Neuron (in vitro differentiated cells): ENCODE measurements at regions not wholly inside any gene's neighbourhood (a gene's known extent, or its start where the extent isn't known, plus 50 kb on each side); places are given as distances from the start of the nearest gene placed in this dataset.

ENCODE experiments used
- H2AFZ ChIP-seq: one replicate; pipeline ENCODE4 v1.6.1; 2013; ENCODE audit warnings: low read depth, mild to moderate bottlenecking, inconsistent platforms, low read length, moderate library complexity
- H3K27me3 ChIP-seq: one replicate; pipeline ENCODE4 v1.6.1; 2013; ENCODE audit warnings: low read length; ENCODE audit not compliant: insufficient read depth
- H3K36me3 ChIP-seq: one replicate; pipeline ENCODE4 v1.6.1; 2013; ENCODE audit warnings: low read length; ENCODE audit not compliant: insufficient read depth
- H3K4me1 ChIP-seq: one replicate; pipeline ENCODE4 v1.6.1; 2013; ENCODE audit warnings: low read length; ENCODE audit not compliant: insufficient read depth
- H3K4me3 ChIP-seq: 2 replicates; pipeline ENCODE4 v1.5.1; 2013; ENCODE audit warnings: mild to moderate bottlenecking, low read length, moderate library complexity
- H3K9me3 ChIP-seq: one replicate; pipeline ENCODE4 v1.6.1; 2013; ENCODE audit warnings: low read length

- H3K36me3 ChIP-seq, result no peaks in the 10 kb centered on the region
- no peaks in the 10 kb centered on the region for H3K9me3 ChIP-seq
- H2AFZ ChIP-seq, result no peak overlapping the region
- no peaks in the 10 kb centered on the region for H3K27me3 ChIP-seq
- no peak overlapping the region for H3K4me3 ChIP-seq
- H3K4me1 ChIP-seq, result no peaks in the 10 kb centered on the region
Measured at GRCh38 chr7:85566095-85566794, 379.4 kb upstream of the SEMA3D start.

GRCh38 chr7:85565276-85565675 is 378.4 kb upstream of the SEMA3D start:
- H3K27me3 ChIP-seq, result no peaks in the 10 kb centered on the region
- H2AFZ ChIP-seq, result no peak overlapping the region
- H3K4me1 ChIP-seq, result no peaks in the 10 kb centered on the region
- no peaks in the 10 kb centered on the region for H3K9me3 ChIP-seq
- H3K4me3 ChIP-seq, result no peak overlapping the region
- H3K36me3 ChIP-seq, result no peaks in the 10 kb centered on the region

- Histone ChIP-seq H3K27me3 (no peaks in the 10 kb centered on the region), H3K4me1 (no peaks in the 10 kb centered on the region), H3K9me3 (no peaks in the 10 kb centered on the region), H3K36me3 (no peaks in the 10 kb centered on the region), H3K4me3 (no peak overlapping the region), H2AFZ (no peak overlapping the region)
Measured at GRCh38 chr7:85564861-85565260, 378.0 kb upstream of the SEMA3D start.

GRCh38 chr7:85561706-85562105 is 374.9 kb upstream of the SEMA3D start:
- no peaks in the 10 kb centered on the region for H3K9me3 ChIP-seq
- no peaks in the 10 kb centered on the region for H3K27me3 ChIP-seq
- H3K4me3 ChIP-seq, result no peak overlapping the region
- H3K36me3 ChIP-seq, result no peaks in the 10 kb centered on the region
- no peaks in the 10 kb centered on the region for H3K4me1 ChIP-seq
- no peak overlapping the region for H2AFZ ChIP-seq

- H3K27me3 ChIP-seq, result no peaks in the 10 kb centered on the region
- H3K4me3 ChIP-seq, result no peak overlapping the region
- no peaks in the 10 kb centered on the region for H3K36me3 ChIP-seq
- H3K9me3 ChIP-seq, result no peaks in the 10 kb centered on the region
- H2AFZ ChIP-seq, result no peak overlapping the region
- H3K4me1 ChIP-seq, result peaks cover 3% of the 10 kb centered on the region
Measured at GRCh38 chr7:85554236-85555178, 367.7 kb upstream of the SEMA3D start.

- Histone ChIP-seq H3K9me3 (no peaks in the 10 kb centered on the region), H3K4me3 (no peak overlapping the region), H2AFZ (no peak overlapping the region), H3K27me3 (no peaks in the 10 kb centered on the region), H3K4me1 (no peaks in the 10 kb centered on the region), H3K36me3 (no peaks in the 10 kb centered on the region)
Measured at GRCh38 chr7:85535974-85536729, 349.3 kb upstream of the SEMA3D start.

GRCh38 chr7:85529831-85530230 is 343.0 kb upstream of the SEMA3D start:
- H2AFZ ChIP-seq, result no peak overlapping the region
- no peaks in the 10 kb centered on the region for H3K4me1 ChIP-seq
- H3K27me3 ChIP-seq, result no peaks in the 10 kb centered on the region
- H3K9me3 ChIP-seq, result no peaks in the 10 kb centered on the region
- no peaks in the 10 kb centered on the region for H3K36me3 ChIP-seq
- H3K4me3 ChIP-seq, result no peak overlapping the region

- H3K4me1 ChIP-seq, result no peaks in the 10 kb centered on the region
- H2AFZ ChIP-seq, result no peak overlapping the region
- H3K4me3 ChIP-seq, result no peak overlapping the region
- H3K27me3 ChIP-seq, result no peaks in the 10 kb centered on the region
- no peaks in the 10 kb centered on the region for H3K9me3 ChIP-seq
- no peaks in the 10 kb centered on the region for H3K36me3 ChIP-seq
Measured at GRCh38 chr7:85529201-85529600, 342.3 kb upstream of the SEMA3D start.

DNA sequence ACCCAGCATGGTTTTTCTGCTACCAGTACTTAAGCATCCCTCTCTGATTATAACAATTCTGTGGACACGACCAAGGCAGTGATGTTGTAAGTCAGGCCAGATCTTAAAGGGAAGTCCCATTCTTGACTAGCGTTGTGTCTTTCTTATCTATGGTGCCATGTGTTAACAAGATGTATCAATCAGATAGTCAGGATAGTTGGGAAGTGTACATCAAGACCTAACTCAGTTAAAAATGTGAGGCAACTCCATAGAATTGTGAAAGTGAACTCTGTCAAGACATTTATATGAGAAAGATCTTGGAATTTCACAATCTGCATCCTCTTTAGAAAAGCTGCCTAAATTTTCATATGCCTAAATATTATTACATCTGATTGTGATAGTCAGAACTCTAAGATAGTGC is 341.7 kb upstream of the SEMA3D start:
- Histone ChIP-seq H3K9me3 (no peaks in the 10 kb centered on the region), H2AFZ (no peak overlapping the region), H3K4me3 (no peak overlapping the region), H3K27me3 (no peaks in the 10 kb centered on the region), H3K4me1 (no peaks in the 10 kb centered on the region), H3K36me3 (no peaks in the 10 kb centered on the region)

- H3K4me3 ChIP-seq, result no peak overlapping the region
- H3K36me3 ChIP-seq, result no peaks in the 10 kb centered on the region
- H3K9me3 ChIP-seq, result no peaks in the 10 kb centered on the region
- H3K27me3 ChIP-seq, result no peaks in the 10 kb centered on the region
- H3K4me1 ChIP-seq, result no peaks in the 10 kb centered on the region
- H2AFZ ChIP-seq, result no peak overlapping the region
Measured at GRCh38 chr7:85525676-85526075, 338.8 kb upstream of the SEMA3D start.

DNA sequence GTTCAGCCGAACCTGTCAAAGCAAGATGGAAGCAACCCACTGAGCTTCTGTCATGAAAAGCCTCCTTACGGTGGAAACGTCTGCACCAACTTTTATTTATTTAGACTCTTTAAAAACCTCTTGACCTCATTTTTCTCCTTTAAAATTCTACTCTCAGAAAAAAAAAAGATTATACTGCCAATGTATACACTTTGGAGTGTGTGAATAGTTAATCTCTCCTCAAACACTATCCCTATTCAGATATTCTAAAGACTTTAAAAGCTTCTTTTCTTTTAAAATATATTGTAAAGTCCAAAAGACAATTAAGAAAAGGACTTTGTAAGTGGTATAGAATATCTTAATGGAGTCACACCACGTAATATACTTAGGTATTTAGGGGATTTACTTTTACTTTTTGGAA is 335.2 kb upstream of the SEMA3D start:
- no peaks in the 10 kb centered on the region for H3K9me3 ChIP-seq
- H2AFZ ChIP-seq, result no peak overlapping the region
- H3K4me3 ChIP-seq, result no peak overlapping the region
- no peaks in the 10 kb centered on the region for H3K27me3 ChIP-seq
- H3K4me1 ChIP-seq, result no peaks in the 10 kb centered on the region
- H3K36me3 ChIP-seq, result no peaks in the 10 kb centered on the region

DNA sequence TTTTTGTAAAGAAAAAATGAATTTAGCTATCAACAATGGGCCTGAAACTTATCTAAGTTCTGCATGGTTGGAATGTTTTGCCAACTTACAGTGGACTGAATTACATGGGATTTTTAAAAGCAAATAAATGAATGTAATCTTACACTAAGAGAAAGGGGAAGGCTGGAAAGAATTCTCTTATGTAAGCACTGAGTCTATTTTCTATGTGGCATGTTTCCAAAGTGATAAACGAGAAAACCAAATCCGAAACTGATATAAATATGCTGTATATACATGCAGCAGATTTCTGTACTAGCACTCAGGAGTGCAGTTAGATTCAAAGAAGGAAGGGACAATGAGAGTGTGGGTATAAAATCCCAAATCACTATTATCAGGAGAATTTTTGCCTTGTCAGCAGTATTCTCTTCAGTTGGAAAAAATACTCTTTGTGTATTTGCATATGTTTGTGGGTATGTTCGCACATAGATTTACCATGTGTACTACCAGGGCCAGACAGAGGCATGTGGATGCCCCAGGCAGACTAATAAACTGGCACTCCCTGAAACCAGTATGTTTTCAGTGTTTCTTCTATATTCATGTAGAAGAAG is 334.3 kb upstream of the SEMA3D start:
- H3K4me1 ChIP-seq, result no peaks in the 10 kb centered on the region
- H3K36me3 ChIP-seq, result no peaks in the 10 kb centered on the region
- no peaks in the 10 kb centered on the region for H3K9me3 ChIP-seq
- no peak overlapping the region for H3K4me3 ChIP-seq
- no peaks in the 10 kb centered on the region for H3K27me3 ChIP-seq
- H2AFZ ChIP-seq, result no peak overlapping the region

DNA sequence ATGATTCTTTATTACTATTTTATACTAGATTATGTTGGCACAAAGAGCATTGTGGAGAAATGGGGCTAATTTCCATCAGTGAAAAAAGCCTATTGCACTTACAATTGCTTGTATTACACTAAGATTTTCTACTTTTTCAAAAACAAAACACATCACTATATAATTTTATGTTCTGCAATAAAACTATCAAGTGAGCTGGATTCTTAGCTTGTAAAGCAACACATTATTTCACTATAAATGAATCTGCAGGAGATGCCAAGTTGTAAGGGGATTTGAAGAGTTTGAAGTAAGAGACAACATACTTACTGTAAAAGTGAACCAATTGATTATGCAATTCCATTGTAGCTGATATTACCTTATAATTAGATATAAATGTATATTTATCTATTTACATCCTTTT is 333.3 kb upstream of the SEMA3D start:
- H2AFZ ChIP-seq, result no peak overlapping the region
- no peaks in the 10 kb centered on the region for H3K9me3 ChIP-seq
- H3K4me1 ChIP-seq, result no peaks in the 10 kb centered on the region
- no peaks in the 10 kb centered on the region for H3K27me3 ChIP-seq
- H3K36me3 ChIP-seq, result no peaks in the 10 kb centered on the region
- no peak overlapping the region for H3K4me3 ChIP-seq
